MCF 10A (cell line): ENCODE measurements at regions not wholly inside any gene's neighbourhood (a gene's known extent, or its start where the extent isn't known, plus 50 kb on each side); places are given as distances from the start of the nearest gene placed in this dataset.

Experiments used
- BruUV-seq: library from RNA; stranded (reverse); fragments of 400-500 nt; replicated peaks from 2 replicates; lab custom pipeline; 2021; lab: Mats Ljungman, UMichigan
- CTCF ChIA-PET: fragments of 300-600 bp; sonication (Branson Sonifier 250); formaldehyde crosslinking; extraction: SDS; loops from one replicate; lab custom pipeline; 2021; ENCODE audit warnings: antibody characterized with exemption, inconsistent platforms; lab: Yijun Ruan, JAX
- POLR2A ChIA-PET: fragments of 300-600, 350-650 bp; sonication (Branson Sonifier 250); formaldehyde crosslinking; extraction: SDS; loops from one replicate; lab custom pipeline; 2020; ENCODE audit warnings: antibody characterized with exemption, inconsistent platforms; lab: Yijun Ruan, JAX
- DNase-seq: peaks from one replicate; pipeline ENCODE4 v3.0.0-alpha.2; 2018; ENCODE audit not compliant: unreplicated experiment
- H3K27ac Mint-ChIP-seq: one replicate; pipeline ENCODE4 v1.8.0; 2022; ENCODE audit warnings: mild to moderate bottlenecking, low read depth, mixed read lengths; ENCODE audit not compliant: unreplicated experiment
- H3K27me3 Mint-ChIP-seq: one replicate; pipeline ENCODE4 v1.8.0; 2022; ENCODE audit warnings: mixed read lengths; ENCODE audit not compliant: insufficient read depth, unreplicated experiment
- H3K36me3 Mint-ChIP-seq: one replicate; pipeline ENCODE4 v1.8.0; 2022; ENCODE audit warnings: mild to moderate bottlenecking, moderate library complexity, mixed read lengths; ENCODE audit not compliant: insufficient read depth, unreplicated experiment
- H3K4me1 Mint-ChIP-seq: one replicate; pipeline ENCODE4 v1.8.0; 2022; ENCODE audit warnings: mixed read lengths; ENCODE audit not compliant: insufficient read depth, unreplicated experiment
- H3K4me3 Mint-ChIP-seq: one replicate; pipeline ENCODE4 v1.8.0; 2022; ENCODE audit warnings: mild to moderate bottlenecking, moderate library complexity, mixed read lengths; ENCODE audit not compliant: unreplicated experiment
- H3K9me3 Mint-ChIP-seq: one replicate; pipeline ENCODE4 v1.8.0; 2022; ENCODE audit warnings: mixed read lengths; ENCODE audit not compliant: unreplicated experiment
- intact Hi-C: fragments of 100-400 bp; cut with micrococcal nuclease; formaldehyde crosslinking; loops from 2 replicates; pipeline ENCODE4 v1.14.1; 2022
- TF ChIP-seq, protein P1 (sequence below): fragments of 200-600 bp; IDR thresholded peaks from one replicate; pipeline ENCODE4 v1.8.0; 2022; ENCODE audit warnings: antibody characterized with exemption, mild to moderate bottlenecking; ENCODE audit not compliant: unreplicated experiment

- DNase-seq: peak; percentile 7
Measured at GRCh38 chr3:109923431-109923830, 586.1 kb upstream of the DPPA4 start.

DNA sequence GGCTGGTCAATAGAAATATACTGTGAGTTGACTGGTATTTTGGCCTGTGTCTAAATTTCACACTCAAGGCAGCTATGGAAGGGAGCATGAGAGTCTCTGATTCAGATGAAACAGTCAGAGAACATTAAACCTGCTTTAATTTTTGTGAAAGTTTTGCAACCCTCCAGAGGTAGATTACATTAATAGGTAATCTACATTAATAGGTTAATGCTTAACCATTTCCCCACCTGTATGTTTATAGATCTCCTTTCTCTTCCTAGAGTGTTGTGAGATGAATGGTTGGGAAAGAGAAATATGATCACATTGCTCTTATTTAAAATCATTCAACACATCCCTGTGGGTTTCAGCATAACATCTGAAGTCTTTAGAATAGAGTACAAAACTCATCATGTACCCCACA lies 586.9 kb upstream of the DPPA4 start:
- CTCF ChIA-PET: no interaction called here
- intact Hi-C loops: no loop called here
- no peaks in the 10 kb centered on the region for H3K36me3 Mint-ChIP-seq
- TF ChIP-seq, protein P1, sequence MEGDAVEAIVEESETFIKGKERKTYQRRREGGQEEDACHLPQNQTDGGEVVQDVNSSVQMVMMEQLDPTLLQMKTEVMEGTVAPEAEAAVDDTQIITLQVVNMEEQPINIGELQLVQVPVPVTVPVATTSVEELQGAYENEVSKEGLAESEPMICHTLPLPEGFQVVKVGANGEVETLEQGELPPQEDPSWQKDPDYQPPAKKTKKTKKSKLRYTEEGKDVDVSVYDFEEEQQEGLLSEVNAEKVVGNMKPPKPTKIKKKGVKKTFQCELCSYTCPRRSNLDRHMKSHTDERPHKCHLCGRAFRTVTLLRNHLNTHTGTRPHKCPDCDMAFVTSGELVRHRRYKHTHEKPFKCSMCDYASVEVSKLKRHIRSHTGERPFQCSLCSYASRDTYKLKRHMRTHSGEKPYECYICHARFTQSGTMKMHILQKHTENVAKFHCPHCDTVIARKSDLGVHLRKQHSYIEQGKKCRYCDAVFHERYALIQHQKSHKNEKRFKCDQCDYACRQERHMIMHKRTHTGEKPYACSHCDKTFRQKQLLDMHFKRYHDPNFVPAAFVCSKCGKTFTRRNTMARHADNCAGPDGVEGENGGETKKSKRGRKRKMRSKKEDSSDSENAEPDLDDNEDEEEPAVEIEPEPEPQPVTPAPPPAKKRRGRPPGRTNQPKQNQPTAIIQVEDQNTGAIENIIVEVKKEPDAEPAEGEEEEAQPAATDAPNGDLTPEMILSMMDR: no peak
- peaks cover 16% of the 10 kb centered on the region for H3K4me1 Mint-ChIP-seq
- no TSS peak for BruUV-seq
- no peaks in the 10 kb centered on the region for H3K9me3 Mint-ChIP-seq
- no peak for DNase-seq
- no peak overlapping the region for H3K27ac Mint-ChIP-seq
- H3K27me3 Mint-ChIP-seq: no peaks in the 10 kb centered on the region
- POLR2A ChIA-PET: interaction anchor here (0.6 kb wide), 1 partner anchor 766 kb away, joined by 6 read pairs; no protein-coding TSS in a partner anchor
- no peak overlapping the region for H3K4me3 Mint-ChIP-seq

More at GRCh38 chr3:109923431-109923830, 586.1 kb upstream of the DPPA4 start:
- TF ChIP-seq, protein P1: no peak
- intact Hi-C loops: no loop called here
- H3K36me3 Mint-ChIP-seq: no peaks in the 10 kb centered on the region
- H3K4me1 Mint-ChIP-seq: peaks cover 16% of the 10 kb centered on the region
- ChIA-PET CTCF (interaction anchor here (0.6 kb wide), 1 partner anchor 277 kb away, joined by 3 read pairs; no protein-coding TSS in a partner anchor), POLR2A (interaction anchor here (0.6 kb wide), 1 partner anchor 766 kb away, joined by 6 read pairs; no protein-coding TSS in a partner anchor)
- no peak overlapping the region for H3K4me3 Mint-ChIP-seq
- no peaks in the 10 kb centered on the region for H3K9me3 Mint-ChIP-seq
- BruUV-seq: no TSS peak
- no peaks in the 10 kb centered on the region for H3K27me3 Mint-ChIP-seq
- H3K27ac Mint-ChIP-seq: no peak overlapping the region

GRCh38 chr3:109926376-109926775 lies 589.0 kb upstream of the DPPA4 start:
- H3K4me1 Mint-ChIP-seq: peaks cover 27% of the 10 kb centered on the region
- BruUV-seq: no TSS peak
- POLR2A ChIA-PET: interaction anchor here (0.8 to 1.1 kb wide), 2 partner anchors 11 to 29 kb away, joined by 3 read pairs; no protein-coding TSS in a partner anchor
- H3K27me3 Mint-ChIP-seq: no peaks in the 10 kb centered on the region
- DNase-seq: no peak
- CTCF ChIA-PET: interaction anchor here (0.6 to 1.0 kb wide), 2 partner anchors 17 to 1677 kb away, joined by 3 to 4 read pairs; no protein-coding TSS in a partner anchor
- H3K36me3 Mint-ChIP-seq: no peaks in the 10 kb centered on the region
- no peaks in the 10 kb centered on the region for H3K9me3 Mint-ChIP-seq
- intact Hi-C loops: no loop called here
- TF ChIP-seq, protein P1: no peak
- no peak overlapping the region for H3K4me3 Mint-ChIP-seq
- H3K27ac Mint-ChIP-seq: peak overlapping the region; percentile 62

GRCh38 chr3:109927161-109927560 lies 589.8 kb upstream of the DPPA4 start:
- Mint-ChIP-seq H3K4me3 (no peak overlapping the region), H3K4me1 (peaks cover 27% of the 10 kb centered on the region), H3K27me3 (no peaks in the 10 kb centered on the region), H3K9me3 (no peaks in the 10 kb centered on the region), H3K27ac (peak overlapping the region; percentile 62), H3K36me3 (no peaks in the 10 kb centered on the region)
- peak; percentile 95 for DNase-seq
- TF ChIP-seq, protein P1: no peak
- BruUV-seq: no TSS peak
- POLR2A ChIA-PET: interaction anchor here (0.8 kb wide), 1 partner anchor 29 kb away, joined by 3 read pairs; no protein-coding TSS in a partner anchor
- intact Hi-C loops: no loop called here
- CTCF ChIA-PET: interaction anchor here (0.6 to 1.0 kb wide), 2 partner anchors 16 to 1676 kb away, joined by 3 to 4 read pairs; no protein-coding TSS in a partner anchor
